ENCODE measurements at regions not wholly inside any gene's neighbourhood (a gene's known extent, or its start where the extent isn't known, plus 50 kb on each side); places are given as distances from the start of the nearest gene placed in this dataset.

GRCh38 chr20:22810626-22811569 is 224.2 kb upstream of the SSTR4 start:
- no peak for DNase-seq (ENCODE audit: low read depth)
- H3K4me3 ChIP-seq (replicated peaks; ENCODE audit: low read depth, low read length): no peak overlapping the region
- no peak for TF ChIP-seq CTCF (IDR thresholded peaks at IDR 0.05; ENCODE audit: low read length, missing control alignments)

GRCh38 chr20:22814471-22815205 is 220.5 kb upstream of the SSTR4 start:
- TF ChIP-seq CTCF (IDR thresholded peaks at IDR 0.05; ENCODE audit: low read length, missing control alignments): no peak
- no peak overlapping the region for H3K4me3 ChIP-seq (replicated peaks; ENCODE audit: low read depth, low read length)
- DNase-seq (ENCODE audit: low read depth): no peak

- H3K4me3 ChIP-seq (replicated peaks; ENCODE audit: low read depth, low read length): no peak overlapping the region
- TF ChIP-seq CTCF (IDR thresholded peaks at IDR 0.05; ENCODE audit: low read length, missing control alignments): no peak
- DNase-seq (ENCODE audit: low read depth): no peak
These were observed 219.9 kb upstream of the SSTR4 start for GRCh38 chr20:22815206-22815551.

- no peak for DNase-seq (ENCODE audit: low read depth)
- no peak overlapping the region for H3K4me3 ChIP-seq (replicated peaks; ENCODE audit: low read depth, low read length)
- TF ChIP-seq CTCF (IDR thresholded peaks at IDR 0.05; ENCODE audit: low read length, missing control alignments): peak; percentile 37
These were observed 219.4 kb upstream of the SSTR4 start for GRCh38 chr20:22815603-22816315.

GRCh38 chr20:22818636-22819035 is 216.5 kb upstream of the SSTR4 start:
- TF ChIP-seq CTCF (IDR thresholded peaks at IDR 0.05; ENCODE audit: low read length, missing control alignments): no peak
- DNase-seq (ENCODE audit: low read depth): no peak
- no peak overlapping the region for H3K4me3 ChIP-seq (replicated peaks; ENCODE audit: low read depth, low read length)

GRCh38 chr20:22819112-22819511 is 216.0 kb upstream of the SSTR4 start:
- H3K4me3 ChIP-seq (replicated peaks; ENCODE audit: low read depth, low read length): no peak overlapping the region
- DNase-seq (ENCODE audit: low read depth): no peak
- TF ChIP-seq CTCF (IDR thresholded peaks at IDR 0.05; ENCODE audit: low read length, missing control alignments): no peak
